GM19043 (cell line): ENCODE measurements at regions not wholly inside any gene's neighbourhood (a gene's known extent, or its start where the extent isn't known, plus 50 kb on each side); places are given as distances from the start of the nearest gene placed in this dataset.
"Not testable (repeated sequence)": the region's sequence is repeated elsewhere in the genome, so short reads cannot be mapped to it uniquely, and the experiment has no call there.

ENCODE experiments used
- ATAC-seq: cut with Tn5 transposase; IDR thresholded peaks from one replicate; pipeline ENCODE4 v1.9.1; 2021; ENCODE audit warnings: low read depth; ENCODE audit not compliant: unreplicated experiment

- no peak for ATAC-seq
These were observed 207.3 kb upstream of the DDX18 start for GRCh38 chr2:117607202-117607601.

DNA sequence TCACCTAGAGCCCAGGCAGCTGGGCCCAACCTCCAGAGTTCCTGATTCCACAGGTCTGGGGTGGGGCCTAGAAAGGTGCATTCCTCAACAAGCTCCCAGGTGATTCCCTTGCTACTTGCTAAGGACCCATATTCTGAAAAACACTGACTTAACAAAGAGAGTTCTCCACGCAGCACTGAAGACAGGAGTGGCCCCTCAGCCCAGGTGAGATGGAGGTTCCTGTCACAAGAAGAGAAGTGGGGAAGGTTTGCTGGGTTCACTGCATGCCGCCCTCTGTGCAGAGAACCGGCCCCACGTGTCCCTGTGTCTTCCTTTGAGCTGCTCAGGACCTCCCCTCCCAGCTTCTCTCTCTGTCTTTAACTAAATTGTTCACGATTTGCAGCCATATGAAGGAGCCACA lies 201.4 kb upstream of the DDX18 start:
- ATAC-seq = no peak

GRCh38 chr2:117614296-117614695 lies 200.2 kb upstream of the DDX18 start:
- no peak for ATAC-seq

GRCh38 chr2:117614823-117615534 lies 199.5 kb upstream of the DDX18 start:
- ATAC-seq = no peak

DNA sequence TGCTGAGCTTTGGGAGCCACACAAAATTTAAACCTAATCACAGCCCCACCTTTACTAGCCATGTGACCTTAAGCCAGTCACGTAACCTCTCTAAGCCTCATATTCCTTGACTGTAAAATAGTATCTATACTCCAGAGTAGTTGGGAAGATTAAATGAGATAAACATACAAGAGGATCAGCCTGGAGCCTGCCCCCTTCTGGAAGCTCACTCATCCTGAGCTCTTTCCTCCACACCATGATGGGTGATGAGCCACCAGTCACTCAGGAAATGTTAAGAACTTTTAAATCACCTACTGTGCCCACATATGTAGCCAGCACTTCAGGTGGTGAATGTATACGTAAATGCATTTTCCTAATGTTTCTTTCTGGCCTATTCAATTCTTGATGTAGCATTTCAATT lies 195.9 kb upstream of the DDX18 start:
- ATAC-seq = no peak

DNA sequence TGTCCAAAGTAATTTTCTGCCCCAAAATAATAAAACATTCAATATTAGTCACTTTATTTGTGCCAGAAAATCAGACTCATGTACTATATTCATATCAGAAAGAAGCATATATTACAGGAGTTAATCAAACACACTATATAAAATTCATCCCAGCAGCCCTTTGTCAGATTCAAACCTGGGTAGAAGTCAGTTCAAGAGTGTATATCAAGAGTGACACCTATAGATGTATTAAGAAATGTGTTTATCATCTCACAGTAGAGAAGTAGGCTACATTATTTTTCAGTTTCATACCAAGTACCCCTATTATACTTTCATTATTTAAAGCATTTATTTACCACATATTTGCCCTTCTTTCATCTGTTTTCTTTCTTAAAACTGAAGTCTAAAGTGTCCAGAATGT lies 193.2 kb upstream of the DDX18 start:
- no peak for ATAC-seq

- not testable (repeated sequence) for ATAC-seq
These were observed 191.3 kb upstream of the DDX18 start for GRCh38 chr2:117623175-117623574.

DNA sequence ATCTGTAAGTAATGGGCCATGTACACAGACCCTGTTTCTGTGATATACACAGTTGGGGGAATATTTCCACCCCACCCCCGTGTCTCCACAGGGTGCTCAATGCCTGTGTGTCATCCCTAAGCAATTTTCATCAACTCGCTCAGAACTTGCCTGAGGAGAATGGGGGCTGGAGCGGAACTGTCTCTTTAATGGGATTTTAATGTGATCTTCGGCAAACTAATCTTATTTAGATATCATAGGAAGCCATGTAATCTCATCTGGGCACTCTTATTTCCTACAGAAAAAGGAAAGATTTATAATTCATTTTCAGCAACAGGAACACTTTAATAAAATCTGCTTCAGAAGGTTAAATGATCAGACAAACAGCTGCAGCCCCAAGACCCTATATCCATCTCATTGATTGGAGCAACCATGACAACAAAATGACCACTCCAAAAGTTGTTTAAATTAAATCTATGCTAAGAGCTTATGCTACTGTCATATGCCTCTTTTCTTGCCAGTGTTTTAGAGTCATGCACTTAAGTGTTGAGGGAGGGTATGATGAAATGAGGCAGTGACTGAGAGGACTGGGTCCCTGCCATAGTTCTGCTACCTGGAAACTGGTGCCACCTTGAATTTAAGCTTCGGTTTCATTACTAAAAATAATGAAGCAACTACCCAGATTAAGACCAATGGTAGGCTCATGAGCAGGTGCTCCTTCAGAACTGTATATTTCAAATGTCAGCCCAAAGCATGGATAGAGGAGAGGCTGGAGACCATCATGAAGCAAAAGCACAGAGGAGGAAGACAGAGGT lies 183.1 kb upstream of the DDX18 start:
- no peak for ATAC-seq

GRCh38 chr2:117635481-117635880 lies 179.0 kb upstream of the DDX18 start:
- ATAC-seq = no peak

DNA sequence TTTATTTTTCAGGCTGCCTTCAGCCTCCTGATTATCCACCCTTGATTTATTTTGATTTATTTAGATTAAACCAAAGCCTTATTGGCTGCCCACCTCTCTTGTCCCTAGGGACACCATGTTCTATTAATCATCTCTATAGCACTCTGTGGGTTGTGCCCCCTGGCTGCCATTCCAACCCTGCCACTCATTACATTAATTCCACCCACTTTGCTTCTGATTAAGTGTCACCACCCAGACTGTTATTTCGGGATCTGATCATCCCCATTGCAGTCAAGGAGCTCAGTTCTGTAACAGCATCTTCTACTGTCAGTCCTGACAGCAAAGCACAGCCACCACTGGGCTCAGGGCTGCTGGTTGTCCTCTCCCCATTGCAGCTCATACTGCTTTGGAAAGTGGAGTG lies 175.1 kb upstream of the DDX18 start:
- no peak for ATAC-seq

GRCh38 chr2:117644403-117644802 lies 170.1 kb upstream of the DDX18 start:
- ATAC-seq = no peak

DNA sequence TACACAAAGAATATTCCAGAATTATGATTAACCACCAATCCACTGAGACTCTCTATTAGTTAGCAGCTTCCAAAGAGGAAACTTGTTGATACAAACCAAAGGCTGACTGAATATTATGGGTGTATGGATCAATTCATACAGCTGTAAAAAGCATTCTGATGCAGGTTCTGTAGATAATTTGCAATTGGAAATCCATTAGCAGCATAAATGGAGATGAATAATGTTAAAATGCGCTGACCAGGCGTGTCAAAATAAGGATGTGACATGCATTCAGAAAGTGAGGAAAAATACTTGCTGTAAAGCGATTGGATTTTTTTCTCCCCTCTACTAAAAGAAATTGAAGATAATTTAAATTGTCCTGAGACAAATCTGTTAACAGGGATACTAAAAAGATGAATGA lies 169.0 kb upstream of the DDX18 start:
- no peak for ATAC-seq

GRCh38 chr2:117646099-117646498 lies 168.4 kb upstream of the DDX18 start:
- no peak for ATAC-seq

GRCh38 chr2:117646872-117647271 lies 167.6 kb upstream of the DDX18 start:
- no peak for ATAC-seq

DNA sequence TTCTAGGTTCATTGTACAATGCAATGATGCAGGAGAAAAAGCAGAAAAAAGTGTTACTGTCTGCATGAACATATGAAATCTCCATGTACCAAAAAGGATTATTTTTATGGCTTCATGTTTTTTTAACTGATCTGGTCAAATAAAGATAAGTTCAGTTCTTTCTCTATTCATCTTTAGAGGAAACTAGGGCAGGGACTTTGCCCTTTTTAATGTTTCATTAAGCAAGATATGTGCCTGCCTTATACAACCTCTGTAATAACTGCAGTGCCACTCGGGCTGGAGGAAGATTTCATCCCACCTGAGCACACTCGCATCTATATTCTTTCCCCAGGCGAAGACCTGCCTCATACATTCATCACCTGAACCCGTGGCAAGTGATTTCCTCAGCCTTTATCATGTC lies 157.9 kb upstream of the DDX18 start:
- no peak for ATAC-seq

- no peak for ATAC-seq
These were observed 152.9 kb upstream of the DDX18 start for GRCh38 chr2:117661619-117662018.

DNA sequence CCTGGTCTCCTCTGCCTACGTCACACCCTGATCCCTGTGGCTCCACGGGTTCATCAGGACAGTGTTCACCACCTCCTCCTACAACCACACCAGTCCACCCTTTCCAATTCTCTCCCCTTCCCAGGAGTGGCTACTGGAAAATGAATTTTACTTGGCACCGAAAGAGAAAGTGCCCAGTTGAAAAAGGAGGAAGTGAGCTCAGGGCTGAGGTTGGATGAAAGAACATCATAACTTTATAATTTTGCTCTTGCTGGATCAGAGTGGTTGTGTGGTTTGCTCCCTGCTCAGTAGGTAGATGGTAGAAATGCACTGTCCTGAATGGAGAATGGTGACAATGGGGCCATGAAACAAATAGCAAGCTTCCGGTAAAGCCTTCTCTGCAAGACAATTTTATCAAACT lies 140.3 kb upstream of the DDX18 start:
- no peak for ATAC-seq

DNA sequence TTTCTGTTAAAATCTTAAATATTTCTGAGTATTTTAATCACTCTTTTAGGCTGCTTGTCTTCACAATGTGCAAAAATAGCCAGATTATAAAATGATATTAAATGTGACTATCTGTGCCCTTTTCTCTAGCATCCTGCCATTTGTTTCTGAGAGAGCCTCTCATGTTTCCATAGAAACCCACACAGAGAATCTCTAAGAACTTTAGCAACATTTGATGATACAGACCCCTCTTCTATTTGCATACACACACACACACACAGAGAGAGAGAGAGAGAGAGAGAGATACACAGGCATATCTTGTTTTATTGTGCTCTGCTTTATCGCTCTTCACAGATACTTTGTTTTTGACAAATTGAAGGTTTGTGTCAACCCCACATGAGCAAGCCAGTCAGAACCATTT lies 134.5 kb upstream of the DDX18 start:
- ATAC-seq = no peak

GRCh38 chr2:117684919-117685318 lies 129.6 kb upstream of the DDX18 start:
- no peak for ATAC-seq

GRCh38 chr2:117686699-117687098 lies 127.8 kb upstream of the DDX18 start:
- ATAC-seq = peak; percentile 98

- ATAC-seq = no peak
These were observed 122.9 kb upstream of the DDX18 start for GRCh38 chr2:117691595-117691994.
